NOMO-1 (cell line): ENCODE measurements at regions not wholly inside any gene's neighbourhood (a gene's known extent, or its start where the extent isn't known, plus 50 kb on each side); places are given as distances from the start of the nearest gene placed in this dataset.
"Not testable (repeated sequence)": the region's sequence is repeated elsewhere in the genome, so short reads cannot be mapped to it uniquely, and the experiment has no call there.

Experiments used
- DNase-seq, 2 experiments: peaks; one replicate each; lab custom pipeline; 2025; ENCODE audit not compliant: unreplicated experiment in 2 of 2; lab: John Stamatoyannopoulos, UW

DNA sequence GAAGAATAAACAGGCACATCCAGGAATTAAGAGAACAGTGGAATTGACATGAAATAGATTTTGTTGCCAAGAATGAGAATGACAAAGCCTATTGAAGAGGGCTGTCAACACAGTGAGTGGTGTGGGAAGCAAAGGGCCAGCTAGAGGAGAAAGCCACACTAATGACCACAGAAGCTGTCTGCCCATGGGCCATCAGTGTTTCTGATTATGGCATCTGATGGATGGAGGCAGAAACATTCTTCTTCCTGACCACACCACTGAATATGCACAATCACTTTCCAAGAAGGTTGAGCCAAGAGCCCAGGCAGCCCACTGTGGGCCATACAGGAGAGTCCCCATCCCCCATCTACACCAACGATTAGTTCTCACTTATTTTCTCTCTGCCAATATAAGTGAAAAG lies 146.0 kb upstream of the SH3BP4 start:
- no peak for DNase-seq

DNA sequence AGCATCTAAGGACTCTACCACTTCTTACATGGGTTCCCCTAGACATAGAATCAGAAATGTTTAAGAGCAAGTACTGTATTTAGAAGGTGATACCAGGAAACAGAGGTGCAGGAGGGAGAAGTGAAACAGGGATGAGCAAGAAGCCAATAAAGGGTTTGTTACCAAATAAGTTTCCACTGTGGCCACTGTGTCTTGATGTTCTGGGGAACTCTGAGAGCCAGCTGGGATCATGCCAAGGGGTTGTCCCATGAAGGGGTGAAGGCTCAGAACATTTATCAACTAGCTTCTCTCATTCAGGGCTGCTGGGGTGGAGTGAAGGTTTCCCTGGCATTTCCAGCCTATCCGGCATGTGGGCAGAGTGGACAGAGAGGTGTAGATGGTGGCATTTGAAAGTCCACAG lies 147.1 kb upstream of the SH3BP4 start:
- no peak for DNase-seq

DNA sequence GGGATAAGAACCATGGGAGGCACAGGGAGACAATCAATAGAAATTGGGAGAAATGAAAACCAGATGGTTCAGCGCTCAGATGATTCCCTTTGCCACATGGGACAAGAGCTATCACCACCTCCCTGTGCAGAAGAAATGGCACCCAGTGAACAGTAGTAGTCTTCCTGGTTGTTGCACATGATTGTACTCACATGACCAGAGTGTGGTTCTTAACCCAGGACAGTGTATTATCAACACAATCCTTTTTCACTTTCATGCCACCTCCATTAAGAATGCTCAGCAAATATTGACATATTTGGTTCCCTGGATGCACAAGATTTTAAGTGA lies 149.0 kb upstream of the SH3BP4 start:
- no peak for DNase-seq

DNA sequence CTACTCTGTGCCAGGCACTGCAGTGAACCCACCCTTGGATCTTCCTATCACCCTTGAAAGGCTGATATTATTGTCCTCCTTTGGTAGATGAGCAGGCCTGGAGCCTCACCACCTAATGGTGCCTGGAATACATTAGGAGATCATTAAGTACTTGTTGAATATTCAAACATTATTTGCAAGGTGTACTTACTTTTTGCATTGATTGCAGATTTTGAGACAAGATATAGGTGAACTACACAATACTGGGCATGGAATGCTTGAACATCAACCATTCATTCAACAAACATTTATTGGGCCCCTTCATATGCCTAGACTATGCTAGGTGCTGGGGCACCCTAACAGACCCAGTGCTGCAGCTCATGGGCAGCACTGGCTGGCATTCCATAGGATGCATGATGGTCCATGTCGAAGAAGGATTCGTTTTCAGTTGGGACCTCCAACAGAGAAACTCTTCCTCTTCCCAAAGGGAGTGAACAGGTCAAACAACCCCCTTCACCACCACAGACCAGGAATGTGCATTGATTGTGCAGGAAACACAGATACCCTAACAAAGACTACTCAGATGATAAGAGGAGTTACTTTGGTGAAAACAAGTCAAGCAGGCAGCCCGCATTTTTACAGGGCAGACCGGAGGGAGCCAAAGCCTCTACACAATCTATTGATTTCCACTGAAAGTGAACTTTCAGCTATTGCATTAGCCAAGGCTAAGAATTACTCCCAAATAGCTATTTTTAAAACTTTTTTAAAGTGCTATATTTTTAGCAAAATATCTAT lies 149.6 kb upstream of the SH3BP4 start:
- DNase-seq = no peak

DNA sequence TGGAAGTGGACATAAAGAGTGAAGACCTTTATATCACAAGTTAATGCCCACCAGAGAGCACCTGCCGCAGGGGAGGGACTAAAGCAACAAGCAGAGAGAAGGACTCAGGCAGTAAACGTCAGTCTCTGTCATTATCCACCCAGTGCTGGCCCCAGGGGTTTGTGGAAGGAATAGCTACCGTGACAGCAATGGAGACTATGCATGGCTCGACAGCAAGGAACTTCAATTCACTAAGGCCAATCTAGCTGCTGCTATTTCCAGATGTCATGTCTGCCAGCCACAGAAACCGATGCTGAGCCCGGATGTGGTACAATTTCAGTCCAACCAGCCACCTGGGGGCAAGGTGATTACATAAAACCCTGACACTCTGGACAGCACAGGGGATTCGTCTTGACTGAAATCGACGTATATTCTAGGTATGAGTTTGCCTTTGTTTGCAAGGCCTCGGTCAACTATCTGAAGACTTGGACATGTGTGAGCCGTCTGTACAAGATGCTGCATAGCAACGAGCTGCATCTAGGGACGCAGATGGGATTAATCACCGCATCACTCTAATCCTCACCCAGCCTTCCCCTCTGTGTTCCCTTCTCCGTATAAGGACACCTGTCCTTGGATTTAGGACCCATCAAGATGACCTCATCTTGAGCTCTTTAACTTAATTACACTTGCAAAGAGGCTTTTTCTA lies 154.1 kb upstream of the SH3BP4 start:
- DNase-seq = no peak

DNA sequence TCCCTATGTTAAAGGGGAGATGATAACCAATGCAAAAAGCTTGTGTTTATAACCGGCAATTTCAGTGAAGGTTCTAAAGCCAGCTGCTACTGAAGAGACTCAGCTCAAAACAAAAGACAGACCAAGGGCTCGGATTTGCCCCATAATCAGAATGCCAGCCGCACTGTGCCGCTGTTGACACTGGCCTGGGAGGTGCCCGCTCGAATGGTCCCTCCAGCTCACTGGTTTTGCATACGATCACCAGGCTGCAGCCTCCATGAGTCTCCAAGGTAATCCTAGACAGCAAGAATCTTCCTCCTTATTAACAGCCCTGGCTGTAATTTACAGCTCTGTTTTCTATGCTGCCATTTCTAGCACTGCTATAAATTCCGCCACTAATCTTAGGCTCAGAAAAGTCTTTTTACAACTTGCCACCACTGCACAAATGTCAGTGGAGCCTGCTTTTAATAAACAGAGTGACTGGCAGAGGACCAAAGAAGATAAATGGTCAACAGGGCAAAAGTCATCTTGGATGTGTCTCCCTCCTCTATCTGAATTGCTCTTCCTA lies 155.7 kb upstream of the SH3BP4 start:
- no peak for DNase-seq

DNA sequence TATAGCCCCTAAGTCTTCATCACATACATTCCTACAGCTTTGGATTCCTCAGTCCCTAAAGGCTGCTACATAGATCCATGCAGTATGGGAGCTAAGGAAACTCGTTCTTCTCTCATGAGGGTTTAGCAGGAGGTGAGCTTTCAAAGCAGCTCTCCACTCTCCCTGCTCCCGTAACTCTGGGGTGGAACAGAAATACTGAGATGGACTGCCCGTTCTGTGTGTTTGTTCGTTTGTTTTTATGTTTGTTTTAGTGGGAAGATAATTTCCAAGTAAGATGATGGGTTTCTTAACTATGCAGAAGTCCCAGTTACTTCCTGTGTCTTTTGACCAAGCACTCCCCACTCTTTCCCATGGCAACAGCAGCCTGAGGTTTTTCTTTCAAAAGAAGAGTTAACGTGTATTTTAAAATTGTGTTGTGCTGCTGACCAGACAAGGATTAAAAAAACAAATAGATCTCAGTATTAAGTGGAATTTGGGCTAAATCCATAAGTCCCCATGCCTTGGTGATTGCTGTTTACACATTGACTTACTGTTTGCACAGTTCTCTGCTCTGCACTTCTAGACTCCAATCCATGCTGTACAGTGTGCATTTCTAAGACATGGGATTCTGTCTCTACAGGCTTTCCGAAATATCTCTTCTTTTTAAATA lies 156.4 kb upstream of the SH3BP4 start:
- DNase-seq = no peak

DNA sequence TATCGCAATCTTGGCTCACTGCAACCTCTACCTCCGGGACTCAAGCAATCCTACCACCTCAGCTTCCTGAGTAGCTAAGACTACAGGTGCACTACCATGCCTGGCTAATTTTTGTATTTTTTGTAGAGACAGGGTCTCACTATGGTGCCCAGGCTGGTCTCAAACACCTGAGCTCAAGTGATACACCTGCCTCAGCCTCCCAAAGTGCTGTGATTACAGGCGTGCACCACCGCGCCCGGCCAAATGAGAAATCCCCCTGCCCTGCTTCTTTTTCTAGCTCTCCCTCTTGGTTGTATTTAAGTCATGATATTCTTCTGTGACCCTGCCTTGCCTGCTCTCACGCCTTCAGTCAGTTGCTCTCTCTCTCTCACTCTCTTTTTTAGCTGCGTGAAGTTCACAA lies 157.0 kb upstream of the SH3BP4 start:
- DNase-seq = no peak

DNA sequence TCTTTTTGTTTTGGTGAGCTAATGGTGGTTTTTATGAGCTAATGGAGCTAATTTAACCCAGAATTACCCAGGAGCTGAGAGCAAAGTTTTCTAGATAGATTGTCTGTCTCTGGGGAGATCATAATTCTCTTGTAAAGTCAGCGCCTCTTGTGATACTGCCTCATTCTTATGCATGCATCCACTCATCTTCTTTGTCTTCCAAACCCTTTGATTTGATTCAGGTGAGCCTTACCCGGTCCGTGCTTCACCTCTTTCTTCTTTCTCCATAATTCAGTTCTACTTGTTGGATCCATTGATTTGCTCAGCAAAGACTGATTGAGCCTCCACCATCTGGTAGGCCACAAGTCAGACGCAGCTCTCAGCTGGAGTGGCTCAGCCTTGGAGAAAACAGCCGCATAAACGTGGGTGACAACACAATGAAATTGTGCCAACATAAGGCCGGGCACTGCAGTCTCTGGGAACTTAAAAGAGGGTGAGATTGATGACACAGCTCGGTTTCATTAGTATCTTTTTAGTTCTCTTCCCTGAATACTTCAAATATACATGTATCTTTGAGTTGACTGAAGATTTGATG lies 158.5 kb upstream of the SH3BP4 start:
- no peak for DNase-seq

DNA sequence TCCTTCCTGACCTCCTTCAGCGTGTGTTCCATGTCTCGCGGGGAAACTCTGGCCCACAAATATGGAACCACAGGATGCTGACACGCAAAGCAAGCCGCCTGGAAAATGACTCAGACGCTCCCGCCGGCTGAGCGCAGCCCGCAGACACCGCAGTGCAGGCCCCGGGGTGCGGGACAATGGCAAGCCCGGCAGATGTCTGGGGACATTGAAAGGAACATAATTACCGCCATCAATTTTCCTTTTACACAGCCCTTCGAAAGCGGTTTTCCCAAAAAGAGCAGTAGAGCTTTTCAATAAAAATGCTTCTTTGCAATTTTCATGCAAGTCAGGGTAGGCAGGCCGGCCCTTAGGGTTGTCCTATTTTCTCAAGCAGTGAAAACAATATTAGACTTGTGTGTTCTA lies 159.2 kb upstream of the SH3BP4 start:
- no peak for DNase-seq

DNA sequence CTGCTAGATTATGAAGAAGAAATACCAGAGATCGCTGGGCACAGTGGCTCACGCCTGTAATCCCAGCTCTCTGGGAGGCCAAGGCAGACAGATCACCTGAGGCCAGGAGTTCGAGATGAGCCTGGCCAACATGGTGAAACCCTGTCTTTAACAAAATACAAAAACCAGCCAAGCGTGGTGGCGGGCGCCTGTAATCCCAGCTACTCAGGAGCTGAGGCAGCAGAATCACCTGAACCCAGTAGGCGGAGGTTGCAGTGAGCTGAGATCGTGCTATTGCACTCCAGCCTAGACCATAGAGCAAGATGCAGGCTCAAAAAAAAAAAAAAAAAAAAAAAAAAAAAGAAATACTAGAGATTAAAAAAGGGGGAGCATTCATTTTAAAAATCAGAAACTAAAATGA lies 159.7 kb upstream of the SH3BP4 start:
- DNase-seq = not testable (repeated sequence)

DNA sequence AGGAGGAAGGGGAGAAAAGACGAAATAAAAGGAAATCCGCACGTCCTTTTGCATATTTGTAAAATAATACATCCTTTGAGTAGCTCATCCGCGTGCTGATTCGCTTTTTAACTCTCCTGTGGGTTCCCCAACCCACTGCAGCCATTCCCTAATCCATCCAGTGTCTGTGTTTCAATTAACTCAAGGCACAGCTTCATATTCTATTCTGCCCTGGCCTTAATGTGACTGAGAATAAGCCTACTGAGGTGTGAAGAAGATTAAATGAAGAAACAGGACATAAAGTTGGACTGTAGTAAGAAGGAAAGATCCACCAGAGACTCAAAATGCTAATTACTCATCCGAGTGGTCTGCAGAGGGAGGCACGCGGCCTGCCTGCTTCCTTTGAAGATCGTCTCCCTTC lies 161.4 kb upstream of the SH3BP4 start:
- no peak for DNase-seq

DNA sequence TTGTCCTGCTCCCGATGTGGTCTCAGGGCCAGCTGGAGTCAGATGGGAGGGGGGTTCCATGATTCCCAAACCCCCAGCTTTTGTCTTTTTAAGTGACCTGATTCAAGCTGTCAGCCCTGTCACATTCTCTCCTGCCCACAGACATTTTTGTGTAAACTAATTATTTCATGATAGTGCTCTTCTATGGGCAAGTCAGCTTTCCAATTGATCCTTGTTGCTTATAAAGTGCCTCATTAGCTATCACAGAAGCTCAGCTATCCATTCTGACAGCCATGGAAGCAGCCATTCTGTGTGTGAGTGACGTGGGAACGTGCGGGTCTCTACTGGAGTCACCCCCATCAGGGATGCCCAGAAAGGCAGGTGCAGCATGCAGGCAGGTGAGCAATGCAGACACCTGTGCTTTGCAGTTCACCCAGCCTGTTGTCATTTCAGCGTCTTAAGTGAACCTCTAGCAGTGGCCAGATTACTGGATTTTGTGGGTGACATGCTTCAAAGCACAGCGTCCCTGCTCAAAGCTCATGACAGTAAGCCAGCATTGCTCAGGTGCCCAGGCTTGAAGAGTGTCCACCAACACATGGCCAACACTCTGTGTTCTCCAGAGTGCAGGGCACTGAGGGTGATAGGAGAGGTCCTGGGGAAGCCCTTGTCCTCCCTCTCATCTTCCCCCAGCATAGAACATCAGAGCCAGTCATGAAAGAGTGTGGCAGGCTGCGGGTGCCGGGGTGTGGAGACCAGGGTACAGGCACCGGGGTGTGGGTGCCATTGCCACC lies 162.1 kb upstream of the SH3BP4 start:
- DNase-seq = no peak

DNA sequence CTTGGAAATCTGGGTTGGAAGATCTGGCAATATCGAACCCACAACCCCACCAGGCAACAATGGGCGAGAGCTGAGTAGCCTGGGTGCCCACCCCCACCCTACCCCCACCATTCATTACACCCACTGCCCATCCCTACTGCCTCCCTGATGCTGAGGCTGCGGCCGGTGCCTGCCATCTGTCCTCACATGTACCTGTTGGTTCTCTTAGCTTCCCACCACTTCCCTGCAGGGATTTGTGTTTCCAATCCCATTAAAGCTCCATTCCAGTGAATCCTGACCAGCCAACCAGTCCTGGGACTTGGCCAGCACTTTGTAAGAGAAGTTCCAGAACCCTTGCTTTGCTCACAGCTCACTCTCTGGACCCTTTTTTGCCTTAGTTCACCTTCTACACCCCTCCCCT lies 163.0 kb upstream of the SH3BP4 start:
- DNase-seq = no peak

DNA sequence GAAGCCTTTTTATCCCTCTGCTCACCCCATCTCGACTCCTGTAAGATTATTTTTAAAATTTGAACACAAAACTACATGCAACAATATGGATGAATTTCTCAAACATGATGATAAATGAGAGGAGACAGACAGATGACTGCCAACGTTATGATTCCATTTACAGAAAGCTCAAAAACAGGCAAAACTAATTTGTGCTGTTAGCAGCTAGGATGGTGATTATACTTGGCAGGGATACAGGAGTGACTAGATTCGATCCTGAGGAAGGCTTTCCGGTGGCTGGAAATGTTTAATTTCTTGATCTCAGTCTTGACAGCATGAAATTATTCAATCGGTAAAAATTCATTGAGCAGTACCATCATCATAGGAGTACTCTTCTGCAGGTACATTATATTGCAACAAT lies 163.4 kb upstream of the SH3BP4 start:
- DNase-seq = no peak

DNA sequence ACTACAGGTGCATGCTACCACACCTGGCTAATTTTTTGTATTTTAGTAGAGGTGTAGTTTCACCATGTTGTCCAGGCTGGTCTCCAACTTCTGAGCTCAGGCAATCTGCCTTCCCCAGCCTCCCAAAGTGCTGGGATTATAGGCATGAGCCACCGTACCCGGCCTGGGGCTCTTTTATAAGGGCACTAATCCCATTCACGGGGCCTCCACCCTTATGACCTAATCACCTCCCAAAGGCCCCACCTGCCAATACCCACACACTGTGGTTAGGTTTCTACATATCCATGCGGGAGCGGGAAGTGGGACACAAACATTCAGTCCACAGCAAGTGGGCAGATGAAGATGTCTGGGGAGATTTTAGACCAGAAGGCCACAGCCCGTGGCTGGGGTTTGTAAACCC lies 164.7 kb upstream of the SH3BP4 start:
- no peak for DNase-seq

DNA sequence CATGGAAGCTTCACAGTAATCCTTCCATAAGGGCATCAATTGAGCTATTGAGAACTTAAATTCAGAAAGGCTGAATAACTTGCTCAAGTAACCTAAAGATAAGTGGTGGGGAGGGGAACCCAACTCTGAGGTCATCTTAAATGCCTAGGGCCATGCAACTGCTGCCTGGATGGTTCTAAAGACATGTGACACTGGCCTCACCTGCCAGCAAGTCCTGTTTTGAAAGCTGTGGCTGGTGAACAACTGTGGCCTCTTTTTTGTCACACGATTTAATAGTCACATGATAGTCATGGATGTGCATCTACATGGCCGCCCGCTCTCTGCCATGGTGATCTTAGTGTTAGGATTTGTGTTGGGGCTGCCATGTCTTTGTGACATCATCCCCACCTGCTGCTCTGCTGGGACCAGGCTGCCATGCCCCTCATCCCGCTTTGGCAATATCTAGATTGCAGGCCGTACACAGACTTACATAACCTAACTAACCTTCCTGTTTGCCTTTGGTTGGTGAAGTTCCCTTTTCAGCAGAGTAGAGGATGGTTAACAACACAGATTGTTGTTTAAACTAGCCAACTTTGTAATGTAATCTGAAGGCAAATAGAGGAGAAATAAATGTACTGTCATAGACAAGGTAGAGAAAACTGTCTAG lies 177.9 kb upstream of the SH3BP4 start:
- DNase-seq = peak in 1 of 2 experiments; percentile 8

DNA sequence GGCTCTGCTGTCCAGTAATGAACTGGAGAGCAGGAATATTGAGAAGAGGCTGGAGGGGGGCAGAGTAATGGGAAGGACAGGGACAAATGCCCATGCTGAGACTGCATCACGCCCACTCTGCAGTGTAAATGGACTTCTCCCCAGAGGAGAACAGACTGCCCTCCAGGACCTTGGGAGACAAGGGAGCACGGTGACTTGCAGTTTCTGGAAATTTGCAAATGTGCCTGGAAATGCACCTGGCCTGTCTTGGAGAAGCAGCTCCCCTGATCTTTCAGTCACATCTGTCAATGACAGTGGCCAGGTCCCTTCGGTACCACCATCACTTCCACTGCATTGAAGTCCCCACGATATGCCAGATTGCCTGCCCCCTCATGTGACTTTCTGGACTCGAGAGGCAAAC lies 178.7 kb upstream of the SH3BP4 start:
- no peak for DNase-seq

DNA sequence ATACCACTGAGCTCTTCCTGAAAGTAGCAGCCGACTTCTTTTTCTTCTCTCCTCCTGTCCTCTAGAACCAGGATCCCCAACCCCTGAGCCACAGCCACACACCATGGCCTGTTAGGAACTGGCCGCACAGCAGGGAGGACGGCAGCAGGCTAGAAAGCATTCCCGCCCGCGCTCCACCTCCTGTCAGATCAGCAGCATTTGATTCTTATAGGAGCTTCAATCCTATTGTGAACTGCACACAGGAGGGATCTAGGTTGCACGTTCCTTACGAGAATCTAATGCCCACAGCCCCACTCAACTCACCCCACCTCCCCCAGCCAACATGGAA lies 179.1 kb upstream of the SH3BP4 start:
- DNase-seq = no peak

DNA sequence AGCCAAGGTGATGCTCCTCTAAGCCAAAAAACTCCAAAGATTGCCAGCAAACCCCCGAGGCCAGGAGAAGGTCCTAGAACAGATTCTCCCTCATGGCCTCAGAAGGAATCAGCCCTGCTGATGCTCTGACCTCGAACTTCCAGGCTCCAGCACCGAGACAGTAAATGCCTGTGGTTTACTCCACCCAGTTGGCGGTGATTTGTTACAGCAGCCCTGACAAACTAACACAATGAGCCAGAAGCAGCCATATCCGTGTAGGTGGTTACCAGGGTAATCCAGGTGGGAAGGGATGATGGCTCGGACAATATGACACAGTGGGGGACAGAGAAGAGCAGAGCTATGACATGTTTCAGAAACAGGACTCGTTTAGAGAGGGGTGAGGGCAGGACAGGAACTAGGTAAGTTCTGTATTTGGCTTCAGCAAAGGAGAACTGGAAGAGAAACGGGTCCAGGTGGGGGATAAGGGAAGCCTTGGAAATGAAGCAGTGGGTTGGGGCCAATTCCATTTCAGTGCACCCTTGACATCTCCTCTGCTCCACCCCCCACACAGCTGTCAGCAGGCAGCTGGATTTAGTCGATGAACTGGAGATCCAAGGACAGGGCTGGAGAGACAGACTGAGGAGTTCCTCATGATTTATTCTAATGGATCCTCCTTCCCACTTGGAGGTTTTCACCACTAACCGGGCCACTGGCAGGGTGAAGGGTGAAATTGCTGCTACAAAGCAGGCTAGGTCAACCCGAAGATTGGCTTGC lies 179.7 kb upstream of the SH3BP4 start:
- no peak for DNase-seq
